Nephron (organoid): ENCODE measurements at regions not wholly inside any gene's neighbourhood (a gene's known extent, or its start where the extent isn't known, plus 50 kb on each side); places are given as distances from the start of the nearest gene placed in this dataset.

Source experiments
- H3K27ac Mint-ChIP-seq, 3 experiments: 2 replicates each; pipeline ENCODE4 v1.8.0; 2020; ENCODE audit warnings: mixed read lengths in 3 of 3, mild to moderate bottlenecking in 2 of 3, moderate library complexity in 1 of 3
- H3K27me3 Mint-ChIP-seq: 2 replicates; pipeline ENCODE4 v1.8.0; 2021; ENCODE audit warnings: low read depth, mild to moderate bottlenecking, moderate library complexity, mixed read lengths
- H3K36me3 Mint-ChIP-seq: 2 replicates; pipeline ENCODE4 v1.8.0; 2020; ENCODE audit warnings: low read depth, mixed read lengths
- H3K4me1 Mint-ChIP-seq: 2 replicates; pipeline ENCODE4 v1.8.0; 2020; ENCODE audit warnings: mixed read lengths
- H3K4me3 Mint-ChIP-seq, 3 experiments: 2 replicates each; pipeline ENCODE4 v1.8.0; 2020; ENCODE audit warnings: mild to moderate bottlenecking in 3 of 3, mixed read lengths in 3 of 3, moderate library complexity in 2 of 3
- H3K9me3 Mint-ChIP-seq: 2 replicates; pipeline ENCODE4 v1.8.0; 2020; ENCODE audit warnings: mixed read lengths
- CTCF ChIP-seq, 3 experiments: fragments of 200-600 bp; sonication (generic); IDR thresholded peaks; one replicate each; pipeline ENCODE4 v1.5.0; 2021; ENCODE audit warnings: antibody characterized with exemption in 3 of 3; ENCODE audit not compliant: unreplicated experiment in 3 of 3

DNA sequence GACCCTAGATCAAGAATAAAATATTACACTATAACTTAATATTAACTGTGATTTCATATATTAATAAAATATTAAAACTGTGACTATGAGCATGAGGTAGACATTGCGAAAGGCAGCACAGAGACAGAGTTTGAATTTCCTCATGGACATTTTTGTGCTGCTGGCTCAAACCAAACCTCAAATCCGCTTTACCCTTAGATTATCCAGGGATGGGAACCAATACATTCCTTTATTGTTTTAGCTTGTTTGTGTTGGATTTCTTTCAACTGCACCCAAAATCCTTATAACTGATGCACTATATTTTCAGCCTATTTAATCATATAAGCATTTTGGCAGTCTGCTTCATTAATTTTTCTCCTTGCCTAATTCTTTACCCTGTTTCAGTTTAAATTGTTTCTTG lies 436.7 kb downstream of the ATP23 start:
- Mint-ChIP-seq H3K9me3 (no peaks in the 10 kb centered on the region), H3K27ac (no peak overlapping the region), H3K27me3 (no peaks in the 10 kb centered on the region), H3K4me3 (no peak overlapping the region), H3K36me3 (no peaks in the 10 kb centered on the region), H3K4me1 (no peaks in the 10 kb centered on the region)
- TF ChIP-seq CTCF (IDR thresholded peaks at IDR 0.05; ENCODE audit: unreplicated experiment in 3 of 3): no peak

- Mint-ChIP-seq H3K4me3 (no peak overlapping the region), H3K27ac (no peak overlapping the region), H3K9me3 (no peaks in the 10 kb centered on the region), H3K4me1 (peaks cover 25% of the 10 kb centered on the region), H3K27me3 (no peaks in the 10 kb centered on the region), H3K36me3 (no peaks in the 10 kb centered on the region)
- no peak for TF ChIP-seq CTCF (IDR thresholded peaks at IDR 0.05; ENCODE audit: unreplicated experiment in 3 of 3)
Observed at GRCh38 chr12:58381546-58381945, 440.2 kb downstream of the ATP23 start.

GRCh38 chr12:58384196-58384595 lies 442.8 kb downstream of the ATP23 start:
- Mint-ChIP-seq H3K27ac (peak overlapping the region in 1 of 3 experiments; percentile 56), H3K36me3 (no peaks in the 10 kb centered on the region), H3K9me3 (no peaks in the 10 kb centered on the region), H3K4me1 (peaks cover 26% of the 10 kb centered on the region), H3K27me3 (no peaks in the 10 kb centered on the region), H3K4me3 (no peak overlapping the region)
- TF ChIP-seq CTCF (IDR thresholded peaks at IDR 0.05; ENCODE audit: unreplicated experiment in 3 of 3): no peak

DNA sequence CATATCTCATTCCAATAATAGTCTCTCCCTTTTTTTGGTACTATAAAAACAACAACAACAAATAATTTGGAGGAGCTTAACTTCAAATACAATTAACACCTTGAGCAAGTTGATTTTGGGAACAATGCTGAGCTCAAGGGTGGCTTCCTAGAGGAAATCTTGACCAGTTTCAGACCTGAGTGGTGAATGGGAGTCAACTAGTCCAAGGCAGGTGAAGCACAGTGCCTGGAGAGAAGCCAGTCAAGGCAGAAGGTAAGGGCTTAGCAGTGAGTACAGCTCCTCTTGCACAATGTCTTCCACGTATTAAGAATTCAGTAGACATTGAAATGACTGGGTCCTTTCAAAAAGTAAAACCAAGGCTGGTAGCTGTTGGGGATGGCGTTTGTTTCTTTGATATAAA lies 444.8 kb downstream of the ATP23 start:
- TF ChIP-seq CTCF (IDR thresholded peaks at IDR 0.05; ENCODE audit: unreplicated experiment in 3 of 3): no peak
- Mint-ChIP-seq H3K4me3 (no peak overlapping the region), H3K9me3 (no peaks in the 10 kb centered on the region)

DNA sequence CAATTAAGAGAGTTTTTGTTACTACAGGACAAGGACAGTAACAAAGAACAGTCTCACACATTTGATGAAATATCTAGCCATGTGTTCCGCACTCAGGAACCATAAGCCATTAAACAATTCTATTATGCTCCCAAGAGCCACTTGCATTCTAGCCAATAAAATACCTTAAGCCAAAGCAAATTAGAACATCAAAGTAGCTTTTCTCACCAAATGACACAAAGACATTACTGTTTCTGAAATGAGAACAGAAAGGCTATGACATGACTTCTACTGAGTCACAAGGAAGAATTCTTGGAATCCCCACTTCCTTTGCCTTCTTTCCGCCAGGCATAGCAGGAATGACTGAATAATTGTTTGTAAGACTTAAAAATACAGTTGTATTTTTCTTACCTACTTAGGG lies 445.8 kb downstream of the ATP23 start:
- Mint-ChIP-seq H3K4me1 (peaks cover 26% of the 10 kb centered on the region), H3K27ac (no peak overlapping the region), H3K27me3 (no peaks in the 10 kb centered on the region), H3K4me3 (no peak overlapping the region), H3K36me3 (no peaks in the 10 kb centered on the region), H3K9me3 (no peaks in the 10 kb centered on the region)
- no peak for TF ChIP-seq CTCF (IDR thresholded peaks at IDR 0.05; ENCODE audit: unreplicated experiment in 3 of 3)

More for the DNA sequence above, 444.8 kb downstream of the ATP23 start:
- peak overlapping the region in 1 of 3 experiments; percentile 56 for H3K27ac Mint-ChIP-seq
- no peaks in the 10 kb centered on the region for H3K36me3 Mint-ChIP-seq
- no peaks in the 10 kb centered on the region for H3K27me3 Mint-ChIP-seq
- peaks cover 26% of the 10 kb centered on the region for H3K4me1 Mint-ChIP-seq

DNA sequence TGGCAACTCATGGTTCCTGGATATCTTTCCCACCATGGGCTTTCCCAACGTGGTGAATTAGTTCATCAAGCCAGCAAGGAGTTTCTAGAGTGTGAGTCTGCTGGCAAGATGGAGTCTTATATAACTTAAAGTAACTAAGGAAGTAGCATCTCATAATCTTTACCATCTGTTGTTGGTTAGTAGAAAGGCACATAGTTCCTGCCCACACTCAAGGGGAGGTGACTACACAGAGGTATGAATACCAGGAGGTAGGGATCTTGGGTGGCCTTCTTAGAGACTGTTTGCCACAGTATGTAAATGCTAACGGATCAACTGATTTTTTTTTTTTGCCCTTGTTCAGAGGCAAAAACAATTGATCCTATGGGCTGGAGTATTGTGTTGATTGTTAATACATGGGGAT lies 446.9 kb downstream of the ATP23 start:
- no peaks in the 10 kb centered on the region for H3K36me3 Mint-ChIP-seq
- no peak overlapping the region for H3K27ac Mint-ChIP-seq
- TF ChIP-seq CTCF (IDR thresholded peaks at IDR 0.05; ENCODE audit: unreplicated experiment in 3 of 3): no peak
- H3K4me1 Mint-ChIP-seq: peaks cover 26% of the 10 kb centered on the region
- H3K4me3 Mint-ChIP-seq: no peak overlapping the region
- no peaks in the 10 kb centered on the region for H3K9me3 Mint-ChIP-seq
- H3K27me3 Mint-ChIP-seq: no peaks in the 10 kb centered on the region
